ENCODE measurements at regions not wholly inside any gene's neighbourhood (a gene's known extent, or its start where the extent isn't known, plus 50 kb on each side); places are given as distances from the start of the nearest gene placed in this dataset.

DNA sequence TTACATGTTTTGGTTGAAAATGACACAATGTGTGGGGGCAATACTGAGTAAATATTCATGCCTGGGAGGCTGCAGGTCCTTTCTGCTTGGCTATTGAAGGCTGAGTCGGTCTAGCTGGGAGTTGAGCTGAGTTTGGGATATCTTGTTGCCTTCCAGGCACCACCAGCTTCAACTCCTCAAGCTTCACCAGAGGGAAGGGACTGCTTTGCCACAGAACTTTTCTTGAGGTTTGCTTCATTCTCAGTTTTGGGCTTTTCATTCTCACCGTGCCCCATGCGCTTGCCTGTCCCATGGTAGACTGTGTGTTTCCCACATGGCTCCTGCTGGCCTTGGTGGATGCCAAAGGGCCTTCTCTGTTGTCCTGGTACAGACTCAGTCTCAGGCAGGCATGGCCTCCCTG is 198.2 kb upstream of the SOX1 start:
- TF ChIP-seq ESRRA (IDR thresholded peaks at IDR 0.05; ENCODE audit: borderline replicate concordance, low read length) (no peak), SMC3 (IDR thresholded peaks at IDR 0.05) (no peak), REST (IDR thresholded peaks at IDR 0.05) (no peak), JUNB (IDR thresholded peaks at IDR 0.05) (no peak), POLR2A (IDR thresholded peaks at IDR 0.05; ENCODE audit: low read length) (no peak), NPAS2 (CRISPR knock-in tag; IDR thresholded peaks at IDR 0.05; ENCODE audit: borderline replicate concordance) (no peak), MYC (IDR thresholded peaks at IDR 0.05; ENCODE audit: borderline replicate concordance, low read length) (no peak), USF2 (IDR thresholded peaks at IDR 0.05) (no peak), KDM1A (IDR thresholded peaks at IDR 0.05; ENCODE audit: low read depth) (no peak), HOXA7 (CRISPR knock-in tag; IDR thresholded peaks at IDR 0.05) (no peak), EP300 (IDR thresholded peaks at IDR 0.05) (no peak)
- TF ChIP-seq, protein P1, sequence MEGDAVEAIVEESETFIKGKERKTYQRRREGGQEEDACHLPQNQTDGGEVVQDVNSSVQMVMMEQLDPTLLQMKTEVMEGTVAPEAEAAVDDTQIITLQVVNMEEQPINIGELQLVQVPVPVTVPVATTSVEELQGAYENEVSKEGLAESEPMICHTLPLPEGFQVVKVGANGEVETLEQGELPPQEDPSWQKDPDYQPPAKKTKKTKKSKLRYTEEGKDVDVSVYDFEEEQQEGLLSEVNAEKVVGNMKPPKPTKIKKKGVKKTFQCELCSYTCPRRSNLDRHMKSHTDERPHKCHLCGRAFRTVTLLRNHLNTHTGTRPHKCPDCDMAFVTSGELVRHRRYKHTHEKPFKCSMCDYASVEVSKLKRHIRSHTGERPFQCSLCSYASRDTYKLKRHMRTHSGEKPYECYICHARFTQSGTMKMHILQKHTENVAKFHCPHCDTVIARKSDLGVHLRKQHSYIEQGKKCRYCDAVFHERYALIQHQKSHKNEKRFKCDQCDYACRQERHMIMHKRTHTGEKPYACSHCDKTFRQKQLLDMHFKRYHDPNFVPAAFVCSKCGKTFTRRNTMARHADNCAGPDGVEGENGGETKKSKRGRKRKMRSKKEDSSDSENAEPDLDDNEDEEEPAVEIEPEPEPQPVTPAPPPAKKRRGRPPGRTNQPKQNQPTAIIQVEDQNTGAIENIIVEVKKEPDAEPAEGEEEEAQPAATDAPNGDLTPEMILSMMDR (IDR thresholded peaks at IDR 0.05) = no peak
- TF ChIP-seq, protein P2, sequence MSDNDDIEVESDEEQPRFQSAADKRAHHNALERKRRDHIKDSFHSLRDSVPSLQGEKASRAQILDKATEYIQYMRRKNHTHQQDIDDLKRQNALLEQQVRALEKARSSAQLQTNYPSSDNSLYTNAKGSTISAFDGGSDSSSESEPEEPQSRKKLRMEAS (IDR thresholded peaks at IDR 0.05) = no peak

All from A549 (cell line).